ENCODE measurements at regions not wholly inside any gene's neighbourhood (a gene's known extent, or its start where the extent isn't known, plus 50 kb on each side); places are given as distances from the start of the nearest gene placed in this dataset.

DNA sequence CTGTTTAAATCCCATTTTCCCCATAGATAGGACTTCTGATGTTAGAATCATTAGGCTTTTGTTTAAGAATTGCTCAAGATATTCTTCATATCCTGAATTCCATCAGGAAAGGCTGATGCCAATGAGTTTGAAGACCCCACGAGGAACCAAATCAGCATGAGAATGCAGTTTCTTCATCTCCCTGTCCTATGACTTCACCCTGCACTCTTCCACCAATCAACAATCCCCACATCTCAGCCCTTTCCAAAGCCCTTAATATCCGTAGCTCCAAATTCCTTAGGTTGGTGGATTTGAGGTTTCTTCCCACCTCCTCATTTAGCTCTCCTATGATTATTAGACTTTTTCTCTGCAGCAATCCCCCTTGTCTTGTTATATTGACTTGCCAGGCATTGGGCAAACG, 52.9 kb upstream of the PRNP start:
- no peak overlapping the region for H3K27ac ChIP-seq (ENCODE audit: low read depth, low read length)
- H2AK5ac ChIP-seq (ENCODE audit: low read depth, low read length): no peak overlapping the region
- no peak overlapping the region for H3K56ac ChIP-seq (replicated peaks; ENCODE audit: insufficient read length, low read depth, low read length)
- H2AFZ ChIP-seq (ENCODE audit: low read length): no peak overlapping the region
- H3K23ac ChIP-seq (ENCODE audit: insufficient read length): no peak overlapping the region
- H3K79me2 ChIP-seq (ENCODE audit: control insufficient read depth in 1 of 2, insufficient read depth in 2 of 2, low read length in 2 of 2): no peaks in the 10 kb centered on the region
- H3K36me3 ChIP-seq (ENCODE audit: control insufficient read depth in 2 of 4, insufficient read depth in 4 of 4, low read length in 3 of 4): no peaks in the 10 kb centered on the region; a peak in 1 of 8 replicates
- DNase-seq (ENCODE audit: low read depth in 1 of 2, low spot score in 2 of 2) (no peak), FAIRE-seq (no peak)
- no peak overlapping the region for H2BK15ac ChIP-seq (ENCODE audit: low read length)
- H3K14ac ChIP-seq (ENCODE audit: insufficient read length): no peak overlapping the region
- no peaks in the 10 kb centered on the region; a peak in 1 of 7 replicates for H3K27me3 ChIP-seq (replicated peaks in 1 of 4; ENCODE audit: control insufficient read depth in 3 of 4, extremely low read depth in 1 of 4, insufficient read depth in 3 of 4, low read length in 3 of 4)
- no peak overlapping the region for H4K5ac ChIP-seq (ENCODE audit: insufficient read length, low read depth, low read length)
- 79% methylated on average over 3 of the region's 3 CpGs; no CpG with 5 or more reads in 1 of the 2 experiments for WGBS, 2 experiments (ENCODE audit: extremely low coverage in 1 of 2, insufficient coverage in 1 of 2, insufficient read length in 1 of 2, insufficient replicate concordance in 2 of 2, low coverage in 1 of 2, low lambda C conversion rate in 2 of 2, missing lambda C conversion rate in 1 of 2)
- H2BK12ac ChIP-seq (ENCODE audit: low read depth, low read length): no peak overlapping the region
- H3K23me2 ChIP-seq (ENCODE audit: low read depth, low read length): no peaks in the 10 kb centered on the region
- H2BK5ac ChIP-seq (ENCODE audit: low read depth, low read length): no peak overlapping the region
- H3K18ac ChIP-seq (ENCODE audit: extremely low read depth, low read length): no peak overlapping the region
- H3K9me3 ChIP-seq (ENCODE audit: insufficient read depth in 2 of 2, low read depth in 1 of 2, low read length in 1 of 2): peaks cover 3 to 4% of the 10 kb centered on the region in 2 experiments; a peak in 2 of 4 replicates
- H3K4me1 ChIP-seq (replicated peaks in 1 of 4; ENCODE audit: control insufficient read depth in 3 of 4, insufficient read depth in 4 of 4, low read length in 3 of 4): peaks cover 0 to 5% (median 0%) of the 10 kb centered on the region in 4 experiments; a peak in 1 of 7 replicates
- H4K20me1 ChIP-seq (replicated peaks in 1 of 2; ENCODE audit: control insufficient read depth in 1 of 2, insufficient read depth in 2 of 2, low read length in 2 of 2): no peaks in the 10 kb centered on the region
- no peak overlapping the region for H3K4ac ChIP-seq (replicated peaks; ENCODE audit: insufficient read length, low read depth, low read length)
- H3K79me1 ChIP-seq (ENCODE audit: low read depth, low read length): no peaks in the 10 kb centered on the region
- H3K4me3 ChIP-seq (ENCODE audit: extremely low read depth in 1 of 4, insufficient read depth in 2 of 4, low read depth in 3 of 4, low read length in 4 of 4): no peak overlapping the region
- H3K4me2 ChIP-seq (ENCODE audit: insufficient read depth in 1 of 2, low read depth in 2 of 2, low read length in 2 of 2): no peak overlapping the region
- no peak overlapping the region for H4K8ac ChIP-seq (ENCODE audit: extremely low read depth, insufficient read depth, low read length)
- H3K9ac ChIP-seq (replicated peaks in 1 of 4; ENCODE audit: extremely low read depth in 1 of 4, low read depth in 3 of 4, low read length in 3 of 4): no peak overlapping the region
- H2BK120ac ChIP-seq (replicated peaks; ENCODE audit: low read depth, low read length): no peak overlapping the region
- POLR2A ChIA-PET (ENCODE audit: partially characterized antibody): no interaction called here
- no peak overlapping the region for H4K91ac ChIP-seq (replicated peaks; ENCODE audit: insufficient read length, low read length)
- CTCF ChIA-PET (ENCODE audit: partially characterized antibody): interaction anchor here (1.0 to 2.3 kb wide), 2 partner anchors 25 to 107 kb away, joined by 4 to 8 read pairs; no protein-coding TSS in a partner anchor
- no peak overlapping the region for H2BK20ac ChIP-seq (ENCODE audit: low read length)
- TF ChIP-seq SIRT6 (IDR thresholded peaks at IDR 0.05; ENCODE audit: low read length) (no peak), SP2 (IDR thresholded peaks at IDR 0.05; ENCODE audit: low read length) (no peak), SP4 (IDR thresholded peaks at IDR 0.05; ENCODE audit: low read length) (no peak), CTCF (IDR thresholded peaks at IDR 0.05; ENCODE audit: control extremely low read depth in 1 of 3, insufficient read depth in 1 of 3, low read depth in 1 of 3, low read length in 3 of 3) (no peak), TCF12 (IDR thresholded peaks at IDR 0.05; ENCODE audit: low read depth, low read length) (no peak), CREB1 (IDR thresholded peaks at IDR 0.05) (no peak), FOSL1 (IDR thresholded peaks at IDR 0.05; ENCODE audit: insufficient read depth, low read depth, low read length) (no peak), RXRA (IDR thresholded peaks at IDR 0.05; ENCODE audit: insufficient read depth, low read depth, low read length) (no peak), ZNF274 (IDR thresholded peaks at IDR 0.05; ENCODE audit: borderline replicate concordance, extremely low read depth, low read length) (no peak), POLR2AphosphoS5 (IDR thresholded peaks at IDR 0.05; ENCODE audit: low read depth, low read length) (no peak), TEAD4 (IDR thresholded peaks at IDR 0.05; ENCODE audit: low read depth, low read length) (no peak), TAF1 (IDR thresholded peaks at IDR 0.05; ENCODE audit: low read depth, low read length) (no peak), HDAC6 (IDR thresholded peaks at IDR 0.05; ENCODE audit: low read depth, low read length) (no peak), POU5F1 (IDR thresholded peaks at IDR 0.05; ENCODE audit: low read depth, low read length) (no peak)

All from H1 (cell line).